GM23248 (cell line): ENCODE measurements at regions not wholly inside any gene's neighbourhood (a gene's known extent, or its start where the extent isn't known, plus 50 kb on each side); places are given as distances from the start of the nearest gene placed in this dataset.

Experiments used
- EZH2 ChIP-seq: fragments of 200-600 bp; sonication (generic); IDR thresholded peaks from 2 replicates; pipeline ENCODE4 v1.6.1; 2018; ENCODE audit warnings: antibody characterized with exemption, mild to moderate bottlenecking; ENCODE audit not compliant: insufficient read depth, poor library complexity, severe bottlenecking
- EZH2phosphoT487 ChIP-seq: fragments of 200-600 bp; sonication (generic); IDR thresholded peaks from 2 replicates; pipeline ENCODE4 v1.6.1; 2018; ENCODE audit warnings: antibody characterized with exemption, moderate library complexity, mild to moderate bottlenecking, low read depth; ENCODE audit not compliant: insufficient read depth

DNA sequence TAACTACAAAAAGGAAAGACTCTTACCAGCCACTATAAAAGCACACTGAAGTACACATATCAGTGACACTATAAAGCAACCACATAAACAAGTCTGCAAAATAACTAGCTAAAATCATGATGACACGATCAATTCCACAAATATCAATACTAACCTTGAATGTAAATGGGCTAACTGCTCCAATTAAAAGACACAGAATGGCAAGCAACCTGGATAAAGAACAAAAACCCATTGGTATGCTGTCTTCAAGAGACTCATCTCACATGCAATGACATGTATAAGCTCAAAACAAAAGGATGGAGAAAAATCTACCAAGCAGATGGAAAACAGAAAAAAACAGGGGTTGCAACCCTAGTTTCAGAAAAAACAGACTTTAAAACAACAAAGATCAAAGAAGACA lies 59.7 kb upstream of the LYPLAL1 start:
- TF ChIP-seq EZH2: no peak
- TF ChIP-seq EZH2phosphoT487: no peak
